Inflammatory macrophage (primary cell): ENCODE measurements at regions not wholly inside any gene's neighbourhood (a gene's known extent, or its start where the extent isn't known, plus 50 kb on each side); places are given as distances from the start of the nearest gene placed in this dataset.
A peak's percentile ranks its signal among the peaks of the same experiment; 100 is the strongest.
"Not testable (repeated sequence)": the region's sequence is repeated elsewhere in the genome, so short reads cannot be mapped to it uniquely, and the experiment has no call there.

ENCODE experiments used
- DNase-seq, 2 donors: peaks; one replicate each; pipeline ENCODE4 v3.0.0-alpha.2; 2020 to 2022

DNA sequence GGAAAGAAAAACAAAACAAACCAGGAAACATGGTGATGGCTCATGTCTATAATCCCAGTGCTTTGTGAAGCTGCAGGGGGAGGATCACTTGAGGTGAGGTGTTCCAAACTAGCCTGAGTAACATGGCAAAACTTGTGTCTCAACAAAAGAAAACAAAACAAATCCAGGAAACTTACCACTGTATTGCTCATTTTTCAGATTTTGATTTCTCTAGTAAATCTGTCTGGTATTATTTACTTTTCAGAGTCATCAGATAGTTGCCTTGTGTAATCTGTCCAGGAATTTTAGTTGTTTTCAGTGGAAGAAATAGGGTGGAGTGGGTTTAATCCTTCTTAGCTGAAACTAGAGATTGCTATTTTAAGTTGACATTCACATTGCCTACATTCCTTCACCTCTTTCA is 91.8 kb upstream of the ALCAM start:
- DNase-seq, result no peak

DNA sequence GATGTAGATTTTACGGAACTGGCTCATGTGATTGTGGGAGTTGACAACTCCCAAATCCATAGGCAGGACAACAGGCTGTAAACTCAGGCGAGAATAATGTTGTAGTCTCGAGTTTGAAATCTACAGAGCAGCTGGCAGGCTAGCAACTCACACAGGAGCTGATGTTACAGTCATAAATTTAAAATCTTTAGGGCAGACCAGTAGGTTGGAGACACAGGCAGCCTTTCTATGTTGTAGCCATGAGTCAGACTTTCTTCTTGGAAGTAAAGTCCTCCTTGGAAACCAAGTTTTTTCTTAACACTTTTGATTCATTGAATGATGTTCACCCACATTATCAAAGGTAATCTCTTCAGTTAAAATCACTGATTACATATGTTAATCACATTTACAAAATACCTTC is 89.1 kb upstream of the ALCAM start:
- no peak for DNase-seq

DNA sequence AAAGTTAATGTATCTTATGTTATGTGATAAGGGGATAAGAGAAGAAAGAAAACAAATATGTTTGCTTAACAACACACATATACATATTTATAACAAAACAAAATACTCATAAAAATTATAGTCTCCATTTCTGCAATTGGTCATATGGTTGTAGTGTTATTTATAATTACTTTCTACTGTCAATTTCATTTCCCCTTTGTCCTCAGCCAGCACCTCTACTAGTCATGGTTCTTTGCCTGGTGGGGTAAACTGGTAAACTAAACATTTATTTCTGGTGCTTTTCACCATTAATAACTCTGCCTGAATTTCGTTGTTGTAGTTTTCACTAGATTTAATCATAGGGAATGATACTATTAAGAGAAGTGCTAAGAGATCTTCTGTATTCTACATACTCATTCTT is 88.0 kb upstream of the ALCAM start:
- no peak for DNase-seq

DNA sequence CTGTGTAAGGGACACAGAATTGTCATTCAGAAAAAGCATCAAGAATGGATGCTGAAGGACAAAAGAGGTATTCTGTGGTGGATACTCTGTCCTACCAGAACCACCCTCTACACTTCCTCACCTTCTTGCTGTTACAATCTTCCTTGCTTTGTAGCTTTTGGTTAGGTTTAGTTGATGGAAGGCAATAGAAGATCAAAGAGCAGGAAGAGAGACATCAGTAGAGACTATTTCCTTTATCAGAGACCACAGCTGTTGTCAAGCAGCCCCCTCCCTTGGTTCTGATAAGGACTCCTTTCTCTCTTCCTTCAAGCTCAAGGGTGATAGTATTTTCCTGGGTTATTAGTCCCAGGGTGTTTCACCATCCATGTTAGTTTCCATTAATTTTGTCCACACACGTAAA is 84.7 kb upstream of the ALCAM start:
- DNase-seq, result no peak

DNA sequence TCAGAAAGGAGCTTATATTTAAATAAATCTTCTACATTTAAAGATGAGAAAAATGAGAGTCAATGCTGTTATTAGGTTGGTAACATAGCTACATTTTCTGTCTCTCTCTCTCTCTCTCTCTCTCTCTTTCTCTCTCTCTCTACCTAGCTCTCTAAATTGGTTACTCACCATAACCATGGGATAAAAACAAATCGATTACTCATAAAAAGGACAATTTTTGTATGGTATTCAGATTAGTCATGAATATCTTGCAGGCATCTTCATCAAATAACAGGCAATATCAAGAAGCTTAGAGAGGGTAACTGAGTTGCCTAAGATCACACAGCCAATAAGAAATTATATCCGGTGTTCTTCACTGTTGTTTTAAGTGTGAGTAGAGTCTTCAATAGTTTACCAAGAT is 81.8 kb upstream of the ALCAM start:
- no peak for DNase-seq

DNA sequence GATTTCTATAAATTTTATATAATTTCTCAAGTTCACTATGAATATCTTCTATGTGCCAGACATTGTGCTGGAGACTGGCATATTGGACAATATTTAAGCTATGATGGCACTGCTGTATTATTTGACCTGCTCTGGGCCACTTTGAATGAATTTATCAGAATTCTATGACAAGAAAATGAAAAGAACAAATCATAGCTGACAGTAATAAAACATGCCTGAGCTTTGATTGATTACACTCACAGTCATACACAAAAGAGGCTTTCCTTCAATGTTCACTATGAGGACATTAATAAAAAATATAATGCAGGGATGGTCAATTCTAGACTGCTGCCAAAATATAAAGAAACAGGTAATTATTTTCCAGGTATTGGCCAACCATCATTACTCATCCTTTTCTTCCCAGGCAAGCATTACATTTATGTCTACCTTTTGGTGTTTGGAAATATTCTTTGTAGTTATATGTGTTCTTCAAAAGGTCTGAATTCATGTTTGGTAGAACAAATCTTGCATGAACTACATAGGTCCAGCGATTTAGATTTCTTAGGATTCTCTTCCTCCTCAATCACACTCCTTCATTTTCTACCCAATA is 81.0 kb upstream of the ALCAM start:
- no peak for DNase-seq

DNA sequence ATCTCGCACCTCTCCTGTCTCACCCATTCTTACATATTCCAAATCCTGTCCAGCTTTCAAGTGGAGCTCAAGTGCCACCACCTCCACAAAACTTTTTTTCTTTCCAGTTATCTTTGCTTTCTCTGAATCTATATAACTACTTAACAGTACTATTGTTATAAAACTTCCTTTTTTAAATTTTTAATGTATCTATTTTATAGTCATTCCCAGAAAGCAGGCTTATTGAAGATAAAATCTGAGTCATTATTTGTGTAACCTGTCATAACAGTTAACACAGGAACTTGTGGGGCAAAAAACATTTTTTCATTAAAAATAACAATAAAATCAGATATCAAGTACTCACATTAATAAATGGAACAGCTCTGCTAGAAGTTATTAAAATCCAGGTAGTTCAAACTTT is 73.3 kb upstream of the ALCAM start:
- DNase-seq, result no peak

DNA sequence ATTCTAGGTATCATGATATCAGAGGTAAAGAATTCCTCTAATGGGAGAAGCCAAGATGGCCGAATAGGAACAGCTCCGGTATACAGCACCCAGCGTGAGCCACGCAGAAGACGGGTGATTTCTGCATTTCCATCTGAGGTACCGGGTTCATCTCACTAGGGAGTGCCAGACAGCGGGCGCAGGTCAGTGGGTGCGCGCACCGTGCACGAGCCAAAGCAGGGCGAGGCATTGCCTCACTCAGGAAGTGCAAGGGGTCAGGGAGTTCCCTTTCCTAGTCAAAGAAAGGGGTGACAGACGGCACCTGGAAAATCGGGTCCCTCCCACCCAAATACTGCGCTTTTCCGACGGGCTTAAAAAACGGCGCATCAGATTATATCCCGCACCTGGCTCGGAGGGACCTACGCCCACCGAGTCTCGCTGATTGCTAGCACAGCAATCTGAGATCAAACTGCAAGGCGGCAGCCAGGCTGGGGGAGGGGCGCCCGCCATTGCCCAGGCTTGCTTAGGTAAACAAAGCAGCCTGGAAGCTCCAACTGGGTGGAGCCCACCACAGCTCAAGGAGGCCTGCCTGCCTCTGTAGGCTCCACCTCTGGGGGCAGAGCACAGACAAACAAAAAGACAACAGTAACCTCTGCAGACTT is 70.4 kb upstream of the ALCAM start:
- not testable (repeated sequence) for DNase-seq

DNA sequence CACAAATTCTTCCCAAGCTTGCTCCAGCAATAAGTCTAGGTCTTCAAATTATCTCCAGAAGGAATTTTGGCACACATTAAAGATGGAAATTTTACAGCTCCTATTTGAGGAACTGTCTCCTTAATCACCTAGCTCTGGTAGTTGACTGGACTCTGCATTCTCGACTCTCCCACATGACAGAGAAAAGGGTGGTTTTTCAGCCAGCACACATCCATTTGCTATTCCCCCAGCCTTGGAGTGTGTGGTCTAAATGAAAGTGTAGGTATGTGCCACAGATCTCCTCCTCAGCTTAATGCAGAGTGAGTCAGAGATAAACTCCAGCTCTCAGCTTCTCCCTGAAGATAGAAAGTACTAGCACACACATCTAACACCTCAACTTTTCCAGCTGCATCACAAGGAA is 62.2 kb upstream of the ALCAM start:
- no peak for DNase-seq

DNA sequence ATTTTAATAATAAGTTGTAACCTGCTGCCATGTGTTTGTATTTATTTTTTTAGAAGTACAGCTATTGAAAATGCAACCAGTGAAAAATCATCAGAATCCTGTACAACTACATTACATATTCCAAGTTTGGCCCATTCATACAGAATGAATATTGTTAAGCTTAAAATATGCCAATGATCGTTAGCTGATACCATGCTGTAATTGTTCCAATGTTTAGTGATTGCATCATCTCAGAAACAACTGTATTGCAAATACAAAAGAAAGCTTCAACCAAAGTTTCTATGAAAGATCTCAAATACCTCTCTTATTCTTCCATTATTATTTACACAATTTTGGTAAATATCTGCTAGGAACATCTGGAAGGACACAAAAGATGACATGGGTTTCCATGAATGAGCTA is 51.6 kb upstream of the ALCAM start:
- no peak for DNase-seq

DNA sequence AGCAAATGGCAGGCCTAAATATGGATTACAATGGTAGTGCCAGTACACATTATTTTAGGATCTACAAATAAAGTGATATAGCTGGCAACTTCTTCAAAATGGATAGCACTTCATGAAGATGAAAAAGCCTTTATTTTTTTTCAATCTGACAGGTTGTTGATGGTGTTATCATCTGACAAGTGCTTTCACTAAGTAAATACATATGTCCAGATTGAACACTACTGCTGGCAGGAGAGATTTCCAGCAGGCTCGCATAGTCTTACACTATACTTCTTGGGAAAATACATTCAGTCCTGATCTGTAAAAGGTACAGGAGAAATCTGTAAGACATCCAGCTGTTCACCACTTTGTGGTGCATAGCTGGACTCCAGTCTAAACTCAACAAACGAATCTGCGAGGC is 50.9 kb upstream of the ALCAM start:
- DNase-seq, result no peak

DNA sequence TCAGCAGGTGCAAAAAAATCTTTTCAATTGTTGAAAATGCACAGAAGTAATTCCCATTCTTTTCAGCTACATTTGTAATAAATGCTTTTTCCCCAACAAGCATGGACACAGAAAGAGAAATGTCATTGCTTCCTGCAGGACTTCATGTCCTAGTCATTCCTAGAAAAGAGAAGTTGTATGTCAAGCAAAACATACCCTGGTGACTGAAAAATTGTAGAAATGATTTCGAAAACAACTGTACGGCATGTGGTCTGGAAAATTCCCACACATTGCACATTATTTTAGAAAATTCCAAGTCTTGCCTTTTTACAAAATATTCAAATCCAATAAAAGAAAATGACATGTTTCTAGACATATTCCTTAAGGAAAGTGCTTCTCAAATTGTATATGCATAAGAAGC is 50.4 kb upstream of the ALCAM start:
- DNase-seq, result peak; percentile 54 to 70
